DMS79 (cell line): ENCODE measurements at regions not wholly inside any gene's neighbourhood (a gene's known extent, or its start where the extent isn't known, plus 50 kb on each side); places are given as distances from the start of the nearest gene placed in this dataset.

Experiments used
- DNase-seq: peaks from one replicate; lab custom pipeline; 2025; lab: John Stamatoyannopoulos, UW

- DNase-seq: no peak
Measured at GRCh38 chr13:40146611-40147117, 491.2 kb downstream of the COG6 start.

GRCh38 chr13:40148101-40148500, 492.6 kb downstream of the COG6 start:
- no peak for DNase-seq

GRCh38 chr13:40148742-40149141, 493.3 kb downstream of the COG6 start:
- DNase-seq: no peak

GRCh38 chr13:40149611-40150274, 494.3 kb downstream of the COG6 start:
- DNase-seq: no peak

GRCh38 chr13:40151673-40152072, 496.2 kb downstream of the COG6 start:
- no peak for DNase-seq

- no peak for DNase-seq
Measured at GRCh38 chr13:40152145-40152544, 496.7 kb downstream of the COG6 start.

GRCh38 chr13:40152922-40153321, 497.5 kb downstream of the COG6 start:
- no peak for DNase-seq

- no peak for DNase-seq
Measured at GRCh38 chr13:40153516-40153915, 498.1 kb downstream of the COG6 start.

GRCh38 chr13:40155201-40155600, 499.7 kb downstream of the COG6 start:
- DNase-seq: no peak

- DNase-seq: no peak
Measured at GRCh38 chr13:40158218-40158617, 502.8 kb downstream of the COG6 start.

GRCh38 chr13:40158757-40159156, 503.3 kb downstream of the COG6 start:
- DNase-seq: no peak

GRCh38 chr13:40159736-40160135, 504.3 kb downstream of the COG6 start:
- DNase-seq: no peak

GRCh38 chr13:40160618-40161350, 505.3 kb downstream of the COG6 start:
- no peak for DNase-seq

- DNase-seq: no peak
Measured at GRCh38 chr13:40161351-40161810, 505.1 kb downstream of the FOXO1 start.

- DNase-seq: no peak
Measured at GRCh38 chr13:40161931-40162330, 504.5 kb downstream of the FOXO1 start.

GRCh38 chr13:40163066-40164000, 503.1 kb downstream of the FOXO1 start:
- no peak for DNase-seq

GRCh38 chr13:40164133-40164532, 502.3 kb downstream of the FOXO1 start:
- DNase-seq: no peak

GRCh38 chr13:40165316-40165932, 501.0 kb downstream of the FOXO1 start:
- DNase-seq: no peak

- no peak for DNase-seq
Measured at GRCh38 chr13:40167327-40167726, 499.1 kb downstream of the FOXO1 start.

GRCh38 chr13:40168425-40169166, 497.8 kb downstream of the FOXO1 start:
- DNase-seq: no peak

- DNase-seq: no peak
Measured at GRCh38 chr13:40169476-40169875, 497.0 kb downstream of the FOXO1 start.
